GM23248 (cell line): ENCODE measurements at regions not wholly inside any gene's neighbourhood (a gene's known extent, or its start where the extent isn't known, plus 50 kb on each side); places are given as distances from the start of the nearest gene placed in this dataset.

Experiments used
- DNase-seq: peaks from one replicate; pipeline ENCODE4 v3.0.0-alpha.2; 2015
- H2AFZ ChIP-seq: fragments of 200-600 bp; sonication (generic); 2 replicates; pipeline ENCODE4 v1.6.1; 2016; ENCODE audit warnings: antibody characterized with exemption
- H3F3A ChIP-seq: fragments of 200-600 bp; sonication (generic); 2 replicates; pipeline ENCODE4 v1.6.1; 2016; ENCODE audit warnings: mild to moderate bottlenecking, antibody characterized with exemption, mixed run types; ENCODE audit not compliant: insufficient read depth
- H3K27ac ChIP-seq: fragments of 200-600 bp; sonication (generic); 2 replicates; pipeline ENCODE4 v1.5.1; 2016; ENCODE audit warnings: mild to moderate bottlenecking
- H3K27me3 ChIP-seq: fragments of 200-600 bp; sonication (generic); replicated peaks from 2 replicates; pipeline ENCODE4 v1.6.1; 2016; ENCODE audit warnings: mild to moderate bottlenecking; ENCODE audit not compliant: insufficient read depth
- H3K36me3 ChIP-seq: fragments of 200-600 bp; sonication (generic); 2 replicates; pipeline ENCODE4 v1.6.1; 2016; ENCODE audit warnings: low read depth, mild to moderate bottlenecking
- H3K4me1 ChIP-seq: fragments of 200-600 bp; sonication (generic); 2 replicates; pipeline ENCODE4 v1.6.1; 2016; ENCODE audit warnings: mild to moderate bottlenecking; ENCODE audit not compliant: insufficient read depth
- H3K4me2 ChIP-seq: fragments of 200-600 bp; sonication (generic); one replicate; pipeline ENCODE4 v1.6.1; 2016; ENCODE audit warnings: mild to moderate bottlenecking; ENCODE audit not compliant: unreplicated experiment
- H3K4me3 ChIP-seq: fragments of 200-600 bp; sonication (generic); 2 replicates; pipeline ENCODE4 v1.5.1; 2016; ENCODE audit warnings: mild to moderate bottlenecking
- H3K79me2 ChIP-seq: fragments of 200-600 bp; sonication (generic); 2 replicates; pipeline ENCODE4 v1.6.1; 2016; ENCODE audit warnings: mild to moderate bottlenecking; ENCODE audit not compliant: insufficient read depth
- H3K9ac ChIP-seq: fragments of 200-600 bp; sonication (generic); 2 replicates; pipeline ENCODE4 v1.6.1; 2016; ENCODE audit warnings: mild to moderate bottlenecking
- H3K9me2 ChIP-seq: fragments of 200-600 bp; sonication (generic); 2 replicates; pipeline ENCODE4 v1.6.1; 2016; ENCODE audit warnings: mixed run types, mild to moderate bottlenecking, moderate library complexity; ENCODE audit not compliant: insufficient read depth
- H3K9me3 ChIP-seq: fragments of 200-600 bp; sonication (generic); one replicate; pipeline ENCODE4 v1.6.1; 2017; ENCODE audit warnings: low read depth
- H4K20me1 ChIP-seq: fragments of 200-600 bp; sonication (generic); 2 replicates; pipeline ENCODE4 v1.6.0; 2016; ENCODE audit not compliant: insufficient read depth
- EZH2 ChIP-seq: fragments of 200-600 bp; sonication (generic); IDR thresholded peaks from 2 replicates; pipeline ENCODE4 v1.6.1; 2018; ENCODE audit warnings: antibody characterized with exemption, mild to moderate bottlenecking; ENCODE audit not compliant: insufficient read depth, poor library complexity, severe bottlenecking
- EZH2phosphoT487 ChIP-seq: fragments of 200-600 bp; sonication (generic); IDR thresholded peaks from 2 replicates; pipeline ENCODE4 v1.6.1; 2018; ENCODE audit warnings: antibody characterized with exemption, moderate library complexity, mild to moderate bottlenecking, low read depth; ENCODE audit not compliant: insufficient read depth
- WGBS, 2 experiments: methylation state at CpG; one replicate each; pipeline ENCODE4 v1.1.6; 2015 to 2017; ENCODE audit warnings: low lambda C conversion rate in 2 of 2, low coverage in 1 of 2; ENCODE audit errors: missing lambda C conversion rate in 2 of 2; 5-methylcytosine and 5-hydroxymethylcytosine counted together
- in situ Hi-C: fragments of 300-500 bp; cut with MboI; formaldehyde crosslinking; loops from 2 replicates; pipeline ENCODE4 v1.15.0; 2020

DNA sequence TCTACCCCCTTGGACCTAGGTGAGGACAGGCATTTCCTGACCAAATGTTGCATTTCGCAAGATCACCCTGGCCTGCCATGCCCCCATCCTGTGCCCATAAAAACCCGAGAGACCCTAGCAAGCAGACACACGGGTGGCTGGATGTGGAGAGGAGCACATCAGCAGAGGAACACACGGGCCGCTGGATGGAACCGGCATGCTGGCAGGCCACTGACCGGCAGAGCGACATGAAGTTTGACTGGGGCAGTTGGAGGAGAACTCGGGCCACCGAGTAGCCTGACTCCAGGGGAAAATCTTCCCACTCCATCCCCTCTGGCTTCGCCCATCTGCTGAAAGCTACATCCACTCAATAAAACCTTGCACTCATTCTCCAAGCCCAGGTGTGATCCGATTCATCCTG is 329.3 kb downstream of the FGF9 start:
- H3K27ac ChIP-seq, result no peak overlapping the region
- no peak overlapping the region for H3K9ac ChIP-seq
- no peaks in the 10 kb centered on the region for H3F3A ChIP-seq
- no peak overlapping the region for H3K4me3 ChIP-seq
- no peaks in the 10 kb centered on the region for H3K27me3 ChIP-seq
- no peak for TF ChIP-seq EZH2phosphoT487
- no peak for TF ChIP-seq EZH2
- H3K9me2 ChIP-seq, result no peaks in the 10 kb centered on the region
- DNase-seq, result no peak
- H4K20me1 ChIP-seq, result no peaks in the 10 kb centered on the region
- no peaks in the 10 kb centered on the region for H3K79me2 ChIP-seq
- no peaks in the 10 kb centered on the region for H3K9me3 ChIP-seq
- no peak overlapping the region for H2AFZ ChIP-seq
- H3K36me3 ChIP-seq, result no peaks in the 10 kb centered on the region
- 68 to 69% methylated on average over 12 of the region's 12 CpGs for WGBS, 2 experiments
- H3K4me2 ChIP-seq, result no peak overlapping the region
- no peaks in the 10 kb centered on the region for H3K4me1 ChIP-seq
- in situ Hi-C loops, result no loop called here

GRCh38 chr13:22001336-22001735 is 330.5 kb downstream of the FGF9 start:
- no peak overlapping the region for H3K9ac ChIP-seq
- TF ChIP-seq EZH2, result no peak
- no peak for TF ChIP-seq EZH2phosphoT487
- in situ Hi-C loops, result no loop called here
- H3K27me3 ChIP-seq, result no peaks in the 10 kb centered on the region
- H2AFZ ChIP-seq, result no peak overlapping the region
- H4K20me1 ChIP-seq, result no peaks in the 10 kb centered on the region
- no peak overlapping the region for H3K27ac ChIP-seq
- no peaks in the 10 kb centered on the region for H3K9me2 ChIP-seq
- no peaks in the 10 kb centered on the region for H3K79me2 ChIP-seq
- 52 to 57% methylated on average over 9 of the region's 9 CpGs for WGBS, 2 experiments
- no peaks in the 10 kb centered on the region for H3K36me3 ChIP-seq
- no peaks in the 10 kb centered on the region for H3F3A ChIP-seq
- no peaks in the 10 kb centered on the region for H3K9me3 ChIP-seq
- no peak overlapping the region for H3K4me2 ChIP-seq
- no peak overlapping the region for H3K4me3 ChIP-seq
- DNase-seq, result no peak
- H3K4me1 ChIP-seq, result no peaks in the 10 kb centered on the region

- Histone ChIP-seq H3F3A (no peaks in the 10 kb centered on the region), H3K79me2 (no peaks in the 10 kb centered on the region), H3K9ac (no peak overlapping the region), H3K9me3 (no peaks in the 10 kb centered on the region), H2AFZ (no peak overlapping the region), H3K4me3 (no peak overlapping the region), H3K4me2 (no peak overlapping the region), H3K9me2 (no peaks in the 10 kb centered on the region), H4K20me1 (no peaks in the 10 kb centered on the region), H3K4me1 (no peaks in the 10 kb centered on the region), H3K36me3 (no peaks in the 10 kb centered on the region), H3K27ac (no peak overlapping the region), H3K27me3 (no peaks in the 10 kb centered on the region)
- WGBS, 2 experiments, result 43% methylated on average over 4 of the region's 4 CpGs
- in situ Hi-C loops, result no loop called here
- no peak for DNase-seq
- no peak for TF ChIP-seq EZH2phosphoT487
- no peak for TF ChIP-seq EZH2
These were observed 332.0 kb downstream of the FGF9 start for GRCh38 chr13:22002893-22003292.

GRCh38 chr13:22009500-22009899 is 338.6 kb downstream of the FGF9 start:
- in situ Hi-C loops, result no loop called here
- WGBS, 2 experiments, result 45 to 61% methylated on average over 8 of the region's 8 CpGs
- Histone ChIP-seq H3K9ac (no peak overlapping the region), H3K36me3 (no peaks in the 10 kb centered on the region), H3K79me2 (no peaks in the 10 kb centered on the region), H3K4me2 (no peak overlapping the region), H3K4me3 (no peak overlapping the region), H3K9me3 (no peaks in the 10 kb centered on the region), H3K4me1 (no peaks in the 10 kb centered on the region; the same call in 1 of the 2 replicates), H3K27me3 (no peaks in the 10 kb centered on the region), H4K20me1 (no peaks in the 10 kb centered on the region), H3F3A (peaks cover 4% of the 10 kb centered on the region; the same call in 1 of the 2 replicates), H3K9me2 (no peaks in the 10 kb centered on the region), H2AFZ (no peak overlapping the region), H3K27ac (no peak overlapping the region)
- no peak for TF ChIP-seq EZH2phosphoT487
- no peak for DNase-seq

DNA sequence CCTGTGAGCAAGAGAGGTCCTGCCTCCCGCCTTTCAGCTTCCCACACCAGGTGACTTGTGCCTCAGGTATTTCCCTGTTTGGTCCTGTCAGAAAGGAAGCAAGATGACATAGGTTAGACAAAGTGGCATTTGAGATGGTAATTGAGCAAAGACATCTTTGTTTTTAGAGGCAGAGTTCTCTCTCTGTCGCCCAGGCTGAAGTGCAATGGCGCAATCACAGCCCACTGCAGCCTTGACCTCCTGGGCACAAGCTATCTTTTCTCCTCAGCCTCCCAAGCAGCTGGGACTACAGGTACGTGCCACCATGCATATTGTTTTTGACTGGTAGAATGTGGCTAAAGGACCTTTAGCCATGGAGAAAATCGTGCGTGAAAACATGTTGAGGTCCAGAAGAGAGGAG is 339.1 kb downstream of the FGF9 start:
- peaks cover 4% of the 10 kb centered on the region; the same call in 1 of the 2 replicates for H3F3A ChIP-seq
- H4K20me1 ChIP-seq, result no peaks in the 10 kb centered on the region
- DNase-seq, result no peak
- no peaks in the 10 kb centered on the region for H3K27me3 ChIP-seq
- no peaks in the 10 kb centered on the region for H3K36me3 ChIP-seq
- H3K4me1 ChIP-seq, result no peaks in the 10 kb centered on the region; the same call in 1 of the 2 replicates
- no peak overlapping the region for H2AFZ ChIP-seq
- H3K9me3 ChIP-seq, result no peaks in the 10 kb centered on the region
- H3K79me2 ChIP-seq, result no peaks in the 10 kb centered on the region
- no peak overlapping the region for H3K27ac ChIP-seq
- no peak overlapping the region for H3K9ac ChIP-seq
- no peak for TF ChIP-seq EZH2phosphoT487
- TF ChIP-seq EZH2, result no peak
- no peak overlapping the region for H3K4me3 ChIP-seq
- in situ Hi-C loops, result no loop called here
- H3K4me2 ChIP-seq, result no peak overlapping the region
- WGBS, 2 experiments, result 61 to 64% methylated on average over 6 of the region's 6 CpGs
- no peaks in the 10 kb centered on the region for H3K9me2 ChIP-seq
